Ishikawa (cell line): ENCODE measurements at regions not wholly inside any gene's neighbourhood (a gene's known extent, or its start where the extent isn't known, plus 50 kb on each side); places are given as distances from the start of the nearest gene placed in this dataset.

Experiments
- EP300 ChIP-seq: IDR thresholded peaks from 2 replicates; pipeline ENCODE4 v1.6.1; 2012; ENCODE audit warnings: borderline replicate concordance
- FOXM1 ChIP-seq: IDR thresholded peaks from 2 replicates; pipeline ENCODE4 v1.6.1; 2012; ENCODE audit warnings: low read depth, borderline replicate concordance
- REST ChIP-seq: IDR thresholded peaks from 2 replicates; pipeline ENCODE4 v1.6.1; 2012; ENCODE audit warnings: low read depth, mild to moderate bottlenecking

- TF ChIP-seq FOXM1 (no peak), REST (no peak), EP300 (no peak)
Observed at GRCh38 chr1:37284053-37284452, 190.3 kb upstream of the ZC3H12A start.
